A549 (cell line): ENCODE measurements at regions not wholly inside any gene's neighbourhood (a gene's known extent, or its start where the extent isn't known, plus 50 kb on each side); places are given as distances from the start of the nearest gene placed in this dataset.

Experiments used
- CTCF ChIP-seq: fragments of >200 bp; sonication (Bioruptor Twin); formaldehyde crosslinking; IDR thresholded peaks from 3 replicates; pipeline ENCODE4 v1.5.1; 2016
- EP300 ChIP-seq, 2 experiments: fragments of >200 bp; sonication (Bioruptor Twin); formaldehyde crosslinking; IDR thresholded peaks; 2 replicates in 1 of 2; 3 replicates in 1 of 2; pipeline ENCODE4 v1.6.1; 2016 to 2017
- ESRRA ChIP-seq: fragments of 150-350 bp; IDR thresholded peaks from 2 replicates; pipeline ENCODE4 v1.6.1; 2014; ENCODE audit warnings: mild to moderate bottlenecking, low read length, borderline replicate concordance
- MAFK ChIP-seq: fragments of 450-650 bp; IDR thresholded peaks from 2 replicates; pipeline ENCODE4 v1.6.1; 2014; ENCODE audit not compliant: partially characterized antibody
- NR3C1 ChIP-seq: fragments of >200 bp; sonication (Bioruptor Twin); formaldehyde crosslinking; IDR thresholded peaks from 3 replicates; pipeline ENCODE4 v1.6.1; 2017
- PBX3 ChIP-seq: IDR thresholded peaks from 2 replicates; pipeline ENCODE4 v1.6.1; 2012
- POLR2A ChIP-seq: IDR thresholded peaks from 2 replicates; pipeline ENCODE4 v1.6.1; 2012; ENCODE audit warnings: mild to moderate bottlenecking, low read length
- RAD21 ChIP-seq, 2 experiments: fragments of >200 bp in 1 of 2; sonication (Bioruptor Twin) in 1 of 2; formaldehyde crosslinking in 1 of 2; IDR thresholded peaks in 1 of 2; conservative IDR thresholded peaks in 1 of 2; 2 replicates in 1 of 2; 3 replicates in 1 of 2; pipeline ENCODE4 v1.6.1; 2012 to 2018; ENCODE audit warnings: inconsistent platforms in 1 of 2
- REST ChIP-seq: fragments of 200-600 bp; sonication (generic); IDR thresholded peaks from 2 replicates; pipeline ENCODE4 v1.6.1; 2016; ENCODE audit warnings: antibody characterized with exemption, mild to moderate bottlenecking, moderate library complexity
- RFX5 ChIP-seq: fragments of 450-650 bp; IDR thresholded peaks from 2 replicates; pipeline ENCODE4 v1.7.1; 2014; ENCODE audit warnings: antibody characterized with exemption, mild to moderate bottlenecking, moderate library complexity

GRCh38 chr21:41634211-41634694, 126.3 kb upstream of the TMPRSS2 start:
- TF ChIP-seq REST (no peak), POLR2A (no peak), NR3C1 (no peak), RFX5 (no peak), CTCF (no peak), ESRRA (no peak), EP300 (IDR thresholded peaks at IDR 0.05) (no peak), MAFK (no peak), PBX3 (no peak), RAD21 (conservative IDR thresholded peaks at IDR 0.05 in 1 of 2, IDR thresholded peaks at IDR 0.05 in 1 of 2) (no peak)
